GM21515 (cell line): ENCODE measurements at regions not wholly inside any gene's neighbourhood (a gene's known extent, or its start where the extent isn't known, plus 50 kb on each side); places are given as distances from the start of the nearest gene placed in this dataset.

Source experiments
- ATAC-seq: cut with Tn5 transposase; IDR thresholded peaks from one replicate; pipeline ENCODE4 v1.9.1; 2021; ENCODE audit not compliant: unreplicated experiment

- ATAC-seq: no peak
Measured at GRCh38 chr16:79498928-79499327, 101.6 kb downstream of the MAF start.

DNA sequence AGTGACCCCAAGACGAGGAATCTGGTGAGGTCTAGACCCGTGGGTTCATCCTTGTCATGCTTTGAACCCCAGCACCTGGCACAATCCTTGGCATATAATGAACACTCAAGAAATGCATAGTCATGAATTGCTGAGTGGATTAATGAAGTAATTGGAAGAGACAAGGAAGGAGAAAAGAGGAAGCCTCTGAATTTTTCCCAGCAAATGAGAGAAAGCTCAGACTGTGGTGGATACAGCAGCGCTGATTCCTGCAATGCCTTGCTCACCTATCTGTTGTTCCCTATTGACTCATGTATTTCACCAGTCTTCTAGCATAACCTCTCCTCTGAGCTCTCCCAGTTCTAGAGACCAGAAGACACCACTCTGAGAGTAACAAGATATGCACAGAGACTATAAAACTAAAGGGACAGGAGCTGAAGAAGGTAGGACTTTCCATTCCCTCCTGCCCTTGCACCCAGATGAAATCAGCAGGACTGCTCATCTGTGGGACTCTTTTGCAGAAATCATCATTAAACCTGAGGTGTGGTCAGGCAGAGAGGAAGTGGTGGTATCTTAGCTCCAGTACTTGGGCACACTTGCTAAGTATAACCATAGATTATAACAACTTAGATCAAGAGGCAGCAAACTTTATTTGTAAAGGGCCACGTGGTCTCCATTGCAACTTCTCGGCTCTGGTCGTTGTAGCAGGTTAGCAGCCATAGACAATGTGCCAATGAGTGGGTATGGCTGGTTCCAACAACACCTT, 102.8 kb downstream of the MAF start:
- no peak for ATAC-seq

DNA sequence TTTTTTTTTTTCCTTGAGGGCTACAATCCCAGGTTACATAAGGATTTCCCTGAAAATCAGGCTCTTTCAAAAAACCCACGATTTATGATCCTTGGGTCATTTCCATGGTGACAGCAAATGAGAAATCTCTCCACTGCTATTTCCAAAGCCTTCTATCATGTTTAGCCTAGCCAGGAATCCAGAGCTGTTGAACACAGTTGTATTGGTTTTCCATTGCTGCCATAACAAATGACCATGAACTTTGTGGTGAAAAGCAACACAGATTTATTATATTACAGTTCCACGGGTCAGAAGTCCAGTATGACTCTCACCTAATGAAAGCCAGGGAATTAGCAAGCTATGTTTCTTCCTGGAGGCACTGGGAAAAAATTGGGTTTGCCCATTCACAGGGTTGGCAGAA, 106.6 kb downstream of the MAF start:
- ATAC-seq: no peak

DNA sequence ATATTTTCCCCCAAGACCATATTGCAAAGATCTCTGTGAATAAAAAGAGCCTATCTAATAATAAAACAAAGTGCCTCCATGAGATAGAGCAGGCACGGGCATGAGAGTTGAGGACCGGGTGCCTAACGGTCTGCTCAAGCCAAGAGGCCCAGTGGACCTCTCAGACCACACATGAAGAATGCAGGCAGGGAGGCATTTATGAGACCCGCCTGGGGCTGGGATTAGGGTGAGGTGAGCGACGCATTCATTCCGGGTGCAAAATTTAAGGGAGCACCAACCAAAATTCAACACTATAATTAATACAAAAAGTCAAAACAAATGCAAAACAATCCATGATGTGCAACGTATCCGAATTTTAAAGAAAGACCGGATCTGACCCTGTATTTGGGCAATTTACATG, 108.5 kb downstream of the MAF start:
- ATAC-seq: no peak

DNA sequence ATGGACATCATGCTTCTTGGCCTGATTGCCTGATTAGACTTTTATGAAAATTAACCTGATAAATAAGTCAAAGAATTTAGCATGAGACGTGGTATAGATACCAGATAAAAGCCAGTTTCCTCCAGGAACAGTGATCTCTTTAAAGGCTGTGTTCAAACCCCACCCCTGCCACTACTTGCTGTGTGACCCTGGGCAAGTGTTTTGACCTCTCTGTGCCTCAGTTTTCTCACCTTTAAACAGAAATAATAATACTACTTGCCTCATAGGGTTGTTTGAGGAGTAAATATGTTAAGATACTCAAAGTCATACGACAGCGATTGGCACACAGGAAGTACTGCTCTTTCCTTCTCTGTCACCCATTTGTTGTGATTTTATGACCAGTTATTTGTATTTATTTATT, 115.5 kb downstream of the MAF start:
- ATAC-seq: no peak

- ATAC-seq: no peak
Measured at GRCh38 chr16:79484237-79484636, 116.3 kb downstream of the MAF start.

DNA sequence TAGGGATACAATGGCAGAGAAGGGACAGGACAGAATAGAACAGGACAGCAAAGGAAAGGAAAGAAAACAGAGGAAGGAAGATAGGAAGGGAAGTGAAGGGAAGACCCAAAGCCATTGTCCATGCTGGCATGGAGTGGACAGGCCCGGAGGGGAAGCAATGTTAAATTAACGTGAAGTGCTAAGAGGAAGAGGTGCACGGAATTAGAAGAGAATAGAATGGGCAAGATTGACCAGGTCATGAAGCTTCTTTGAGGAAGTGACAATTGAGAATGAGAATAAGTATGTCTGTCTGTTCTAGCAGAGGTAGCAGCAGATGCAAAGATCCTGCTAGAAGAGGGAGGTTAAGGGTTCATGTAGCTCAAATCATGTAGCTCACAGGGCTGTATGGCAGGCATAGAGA, 117.2 kb downstream of the MAF start:
- no peak for ATAC-seq

GRCh38 chr16:79482011-79482410, 118.5 kb downstream of the MAF start:
- no peak for ATAC-seq

DNA sequence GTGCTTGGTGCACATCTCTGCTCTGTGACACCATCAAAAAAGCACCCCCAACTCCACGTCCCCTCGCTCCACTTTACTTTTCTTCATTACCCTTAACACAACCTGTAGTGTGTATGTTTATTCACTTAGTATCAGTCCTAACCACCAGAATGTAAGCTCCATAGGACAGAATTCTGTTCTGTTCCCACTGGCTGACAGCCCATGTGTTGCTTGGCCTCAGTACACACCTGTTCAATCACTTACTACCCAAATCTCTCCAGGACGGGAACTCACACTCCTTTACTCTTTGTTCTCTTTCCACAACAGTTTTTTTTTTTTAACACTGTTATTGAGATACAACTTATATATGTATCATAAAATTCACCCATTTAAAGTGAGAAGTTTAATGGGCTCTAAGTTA, 119.6 kb downstream of the MAF start:
- no peak for ATAC-seq

GRCh38 chr16:79480056-79480455, 120.5 kb downstream of the MAF start:
- ATAC-seq: no peak

GRCh38 chr16:79476580-79476979, 124.0 kb downstream of the MAF start:
- ATAC-seq: no peak

GRCh38 chr16:79475841-79476240, 124.7 kb downstream of the MAF start:
- ATAC-seq: no peak

DNA sequence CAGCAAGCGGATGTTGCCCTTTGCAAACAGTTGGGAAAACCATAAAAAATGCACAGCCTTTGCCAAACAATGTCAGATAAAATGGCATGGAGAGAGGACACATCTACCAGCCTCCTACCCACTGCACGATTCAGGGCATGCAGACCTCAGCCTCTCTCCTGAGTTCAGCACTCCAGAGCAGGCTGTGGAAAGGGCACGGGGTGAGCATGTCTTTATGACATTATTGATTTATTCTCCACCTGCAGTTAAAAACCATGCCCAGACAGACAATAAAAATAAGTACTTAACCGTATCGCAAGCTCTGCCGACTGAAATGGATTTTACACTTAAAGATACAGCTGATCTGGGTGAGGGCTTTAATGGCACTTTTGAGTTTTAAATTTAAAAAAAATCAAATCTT, 127.1 kb downstream of the MAF start:
- no peak for ATAC-seq

DNA sequence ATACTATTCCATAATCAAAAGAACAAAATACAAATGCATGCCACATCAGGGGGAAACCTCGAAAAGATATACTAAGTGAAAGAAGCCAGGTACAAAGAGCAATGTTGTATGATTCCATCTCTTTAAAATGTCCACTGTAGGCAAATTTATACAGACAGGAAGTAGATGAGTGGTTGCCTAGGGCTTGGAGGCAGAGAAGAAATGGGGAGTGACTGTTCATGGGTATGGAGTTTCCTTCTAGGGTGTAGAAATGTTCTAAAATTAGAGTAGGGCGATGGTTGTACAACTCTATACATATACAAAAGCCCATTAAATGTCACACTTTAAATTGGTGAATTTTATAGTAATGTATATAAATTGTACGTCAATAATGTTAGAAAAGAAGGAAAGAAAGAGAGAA, 128.1 kb downstream of the MAF start:
- ATAC-seq: no peak

DNA sequence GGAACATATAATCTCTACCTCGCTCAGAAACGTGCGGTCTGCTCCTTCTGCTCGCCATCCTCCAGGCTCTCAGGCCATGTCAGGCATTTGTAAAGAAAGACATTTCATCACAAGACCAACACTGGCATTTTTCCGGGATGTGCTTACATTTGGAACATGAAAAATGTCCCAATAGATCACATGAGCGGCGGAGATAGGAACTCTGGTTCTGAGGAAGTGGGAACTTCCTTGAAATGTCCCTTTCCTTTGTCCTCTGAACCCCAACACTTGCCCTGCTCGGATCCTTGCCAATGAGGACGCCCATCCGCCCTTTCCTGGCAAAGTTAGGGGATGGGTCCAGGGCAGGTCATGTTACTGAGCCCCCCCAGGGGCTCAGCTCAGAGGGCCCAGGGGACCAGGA, 130.5 kb downstream of the MAF start:
- no peak for ATAC-seq

- no peak for ATAC-seq
Measured at GRCh38 chr16:79468631-79469030, 131.9 kb downstream of the MAF start.

GRCh38 chr16:79468121-79468552, 132.4 kb downstream of the MAF start:
- ATAC-seq: no peak

DNA sequence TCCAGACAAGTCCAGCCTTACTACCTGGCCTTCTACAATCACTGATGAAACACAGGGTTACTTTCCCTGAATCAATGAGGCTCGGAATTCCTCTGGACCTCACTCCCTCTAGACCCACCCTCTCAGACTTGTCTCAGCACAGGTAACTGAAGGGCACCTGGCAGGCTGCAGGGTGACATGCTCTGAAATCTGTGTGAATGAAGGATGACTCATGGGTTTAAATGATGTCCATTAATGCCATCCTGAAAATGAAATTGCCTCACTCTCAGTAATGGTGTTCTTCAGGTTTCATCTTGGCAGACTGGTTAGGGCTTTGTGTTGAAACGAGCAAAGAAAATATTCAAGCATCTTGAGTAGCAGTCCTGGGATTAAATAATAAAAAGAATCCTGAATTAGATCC, 134.4 kb downstream of the MAF start:
- no peak for ATAC-seq

GRCh38 chr16:79463841-79464240, 136.7 kb downstream of the MAF start:
- ATAC-seq: no peak

GRCh38 chr16:79456036-79456435, 144.5 kb downstream of the MAF start:
- no peak for ATAC-seq

DNA sequence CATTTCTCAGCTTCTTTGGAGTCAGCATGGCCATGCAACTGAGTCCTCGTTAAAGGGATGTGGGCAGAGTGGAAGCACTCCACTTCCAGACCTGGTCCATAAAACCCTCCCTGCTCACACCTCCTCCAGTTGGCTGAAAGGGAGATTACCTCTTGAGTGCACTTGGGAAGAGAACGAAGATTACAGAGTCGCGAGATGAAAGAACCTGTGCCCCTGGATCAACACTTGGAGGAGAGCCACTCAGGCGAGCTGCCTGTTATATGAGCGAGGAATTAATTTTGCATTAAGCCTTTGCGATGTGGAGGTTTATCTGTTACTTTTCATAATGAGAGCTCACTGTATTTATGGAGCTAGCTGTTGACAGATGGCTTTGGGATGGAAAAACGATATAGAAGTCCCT, 147.9 kb downstream of the MAF start:
- no peak for ATAC-seq

- peak; percentile 80 for ATAC-seq
Measured at GRCh38 chr16:79451196-79451816, 149.2 kb downstream of the MAF start.

GRCh38 chr16:79449900-79450299, 150.6 kb downstream of the MAF start:
- no peak for ATAC-seq
